OCI-LY1 (cell line): ENCODE measurements at regions not wholly inside any gene's neighbourhood (a gene's known extent, or its start where the extent isn't known, plus 50 kb on each side); places are given as distances from the start of the nearest gene placed in this dataset.

Experiments
- CTCF ChIP-seq: fragments of 200-600 bp; sonication (generic), shearing (Covaris generic); IDR thresholded peaks from 2 replicates; pipeline ENCODE4 v1.5.1; 2017; ENCODE audit warnings: mild to moderate bottlenecking, antibody characterized with exemption, low read length, moderate library complexity, mixed read lengths
- EZH2 ChIP-seq: fragments of 200-600 bp; sonication (generic), shearing (Covaris generic); IDR thresholded peaks from 2 replicates; pipeline ENCODE4 v1.8.0; 2017; ENCODE audit warnings: borderline replicate concordance, mixed run types, mild to moderate bottlenecking, antibody characterized with exemption, low read length, moderate library complexity, mixed read lengths

- TF ChIP-seq CTCF, result no peak
- TF ChIP-seq EZH2, result no peak
Observed at GRCh38 chr21:27397578-27397977, 430.7 kb upstream of the ADAMTS5 start.
